GM18951 (cell line): ENCODE measurements at regions not wholly inside any gene's neighbourhood (a gene's known extent, or its start where the extent isn't known, plus 50 kb on each side); places are given as distances from the start of the nearest gene placed in this dataset.

Source experiments
- POLR2A ChIP-seq: IDR thresholded peaks from 4 replicates; pipeline ENCODE4 v1.6.1; 2011; ENCODE audit warnings: mild to moderate bottlenecking; ENCODE audit not compliant: insufficient read length, insufficient read depth; ENCODE audit errors: extremely low read depth
- in situ Hi-C: fragments of 300-500 bp; cut with MboI; formaldehyde crosslinking; loops from one replicate; pipeline ENCODE4 v1.12.0; 2022; ENCODE audit warnings: low sequenced_read_pairs, mixed read lengths, inconsistent platforms; ENCODE audit not compliant: unreplicated experiment

DNA sequence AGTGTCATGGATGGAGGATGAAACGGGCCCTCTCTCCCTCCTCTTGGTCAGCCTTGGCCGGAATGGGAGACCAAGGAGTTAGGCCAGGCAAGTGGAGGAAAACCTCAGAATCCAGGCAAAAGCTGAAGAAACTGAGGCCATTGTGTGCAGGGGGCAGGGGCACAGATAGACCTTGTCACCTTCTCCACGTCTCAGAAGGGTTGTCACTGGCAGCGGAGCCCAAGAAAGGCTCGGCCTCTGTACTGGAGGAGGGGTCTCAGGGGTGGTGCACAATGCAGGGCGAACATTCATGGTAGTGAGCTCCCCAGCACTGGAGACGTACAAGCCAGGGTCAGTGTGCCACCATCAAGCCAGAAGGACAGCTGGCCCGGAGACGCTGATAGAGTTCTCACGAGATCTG is 139.5 kb downstream of the CPZ start:
- in situ Hi-C loops, result no loop called here

DNA sequence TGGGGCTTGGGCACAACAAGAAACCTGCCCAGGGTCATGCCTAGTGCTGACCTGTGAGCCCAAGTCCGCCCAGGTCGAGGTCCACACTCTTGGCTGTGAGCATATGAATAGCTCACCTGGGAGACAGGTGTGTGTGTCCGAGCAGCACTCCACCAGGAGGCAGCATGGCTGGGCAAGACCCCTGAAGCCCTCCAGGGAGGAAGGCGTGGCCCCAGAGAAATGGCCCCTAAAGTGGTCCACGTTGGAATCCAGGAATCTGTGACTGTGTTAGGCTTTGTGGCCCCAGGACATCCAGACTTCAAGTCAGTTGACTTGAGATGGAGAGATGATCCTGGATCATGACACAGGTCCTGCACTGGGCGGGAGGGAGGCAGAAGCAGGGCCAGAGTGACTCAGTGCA is 138.8 kb downstream of the CPZ start:
- in situ Hi-C loops, result no loop called here
- TF ChIP-seq POLR2A, result no peak

More for the DNA sequence above, 139.5 kb downstream of the CPZ start:
- no peak for TF ChIP-seq POLR2A

DNA sequence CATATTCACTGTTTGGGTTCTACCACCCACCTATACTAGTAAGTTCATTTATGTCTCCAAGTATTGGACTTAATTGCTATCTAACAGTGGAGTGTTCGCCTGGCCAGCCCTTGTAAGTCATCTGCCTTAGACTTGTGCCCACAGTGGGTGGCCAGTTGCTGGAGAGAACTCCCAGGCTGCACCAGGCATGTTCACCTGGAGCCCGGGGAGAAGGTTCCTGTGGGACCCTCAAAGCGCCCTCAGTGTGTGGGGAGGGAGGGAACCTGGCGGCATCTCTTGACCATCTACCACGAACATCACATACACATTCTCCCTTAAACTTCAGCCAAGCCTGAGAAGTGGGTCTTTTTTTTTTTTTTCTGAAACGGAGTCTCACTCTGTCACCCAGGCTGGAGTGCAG is 138.1 kb downstream of the CPZ start:
- in situ Hi-C loops, result no loop called here
- TF ChIP-seq POLR2A, result no peak

DNA sequence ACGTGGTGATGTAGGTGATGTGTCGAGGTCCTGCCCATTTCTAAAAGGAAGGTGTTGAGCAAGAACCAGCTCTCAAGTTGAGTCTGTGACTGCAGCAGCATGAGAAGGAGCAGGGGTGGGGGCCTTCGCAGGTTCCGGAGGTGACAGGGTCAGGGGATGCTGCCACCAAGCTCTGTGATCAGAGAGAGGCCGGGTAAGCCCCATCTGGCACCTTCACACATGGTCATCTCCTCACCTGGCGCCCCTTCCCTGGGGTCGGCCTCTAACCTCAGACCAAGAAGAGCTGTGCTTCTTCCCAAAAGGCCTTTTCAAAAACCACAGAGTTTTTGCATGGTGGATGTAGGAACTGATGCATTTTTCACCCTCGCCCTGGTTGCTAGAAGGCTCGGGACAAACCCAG is 137.6 kb downstream of the CPZ start:
- in situ Hi-C loops, result no loop called here
- no peak for TF ChIP-seq POLR2A

DNA sequence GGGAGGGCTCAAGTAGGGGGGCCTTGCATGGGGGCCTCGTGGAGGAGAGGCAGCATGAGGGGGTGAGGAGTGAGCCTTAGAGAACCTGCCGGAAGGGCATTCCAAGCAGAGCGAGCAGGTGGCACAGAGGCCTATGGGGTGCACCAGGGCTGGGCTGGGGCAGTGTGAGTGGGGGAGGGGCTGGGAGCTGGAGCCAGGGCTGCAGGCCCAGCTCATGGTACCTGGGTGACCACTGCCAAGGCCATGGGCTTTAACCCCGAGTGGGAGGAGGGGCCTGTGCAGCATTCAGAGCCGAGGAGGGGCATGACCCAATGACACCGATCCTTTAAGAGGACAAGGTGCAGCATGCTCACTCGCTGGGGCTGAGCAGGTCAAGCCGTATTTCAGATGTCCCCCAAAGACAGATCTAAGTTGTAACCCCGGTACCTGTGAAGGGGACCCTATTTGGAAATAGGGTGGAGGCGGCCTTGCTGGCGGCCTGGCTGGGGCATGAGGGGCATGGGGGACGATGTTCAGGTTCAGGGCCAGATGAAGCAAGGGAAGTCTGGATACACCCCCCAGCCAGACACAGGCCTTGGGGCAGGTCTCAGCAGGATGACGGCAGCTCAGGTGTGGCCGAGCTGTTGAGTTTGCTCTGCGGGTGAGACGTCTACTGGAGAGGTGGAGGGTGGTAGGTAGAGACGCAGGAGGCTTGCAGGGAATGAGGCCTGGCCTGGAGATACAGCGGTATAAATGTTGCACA is 137.0 kb downstream of the CPZ start:
- in situ Hi-C loops, result no loop called here
- TF ChIP-seq POLR2A, result no peak

DNA sequence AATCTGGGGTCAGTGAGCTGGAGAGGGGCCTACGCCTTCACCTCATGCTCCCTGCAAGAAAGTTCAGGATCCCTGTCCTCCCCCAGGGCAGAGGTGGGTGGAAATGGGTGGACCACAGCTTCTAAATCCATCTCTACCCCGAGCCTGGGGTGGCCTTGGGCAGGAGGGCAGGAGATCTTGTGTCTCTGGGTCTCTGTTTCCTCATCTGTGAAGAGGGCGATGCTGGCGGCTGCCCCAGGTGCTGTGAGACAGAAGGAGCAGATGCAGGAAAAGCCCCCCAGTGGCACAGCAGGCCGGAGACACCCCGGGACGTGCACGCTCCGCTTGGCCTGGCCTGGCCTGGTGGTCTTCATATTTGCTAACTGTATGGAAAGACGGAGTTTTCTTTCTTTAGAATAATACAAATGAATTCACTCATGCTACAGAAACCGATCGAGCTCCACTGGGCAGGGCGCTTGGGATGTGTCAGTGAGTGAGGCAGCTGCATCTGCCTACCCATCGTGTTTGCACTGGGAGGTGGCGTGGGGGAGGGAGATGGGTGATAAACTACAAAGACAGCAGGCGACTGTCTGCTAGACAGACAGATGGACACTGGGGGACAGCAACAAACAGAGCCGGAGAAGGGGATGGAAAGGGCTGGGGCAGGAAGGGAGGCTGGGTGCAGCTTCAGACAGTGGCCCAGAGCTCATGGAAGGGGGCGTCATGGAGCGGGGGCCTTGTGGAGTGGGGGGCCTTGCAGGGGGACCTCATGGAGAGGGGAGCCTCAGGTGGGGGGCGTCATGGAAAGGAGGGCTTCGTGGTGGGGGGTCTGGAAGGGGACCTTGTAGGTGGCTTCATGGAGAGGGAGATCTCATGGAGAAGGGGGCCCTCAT is 136.2 kb downstream of the CPZ start:
- no peak for TF ChIP-seq POLR2A
- in situ Hi-C loops, result no loop called here

DNA sequence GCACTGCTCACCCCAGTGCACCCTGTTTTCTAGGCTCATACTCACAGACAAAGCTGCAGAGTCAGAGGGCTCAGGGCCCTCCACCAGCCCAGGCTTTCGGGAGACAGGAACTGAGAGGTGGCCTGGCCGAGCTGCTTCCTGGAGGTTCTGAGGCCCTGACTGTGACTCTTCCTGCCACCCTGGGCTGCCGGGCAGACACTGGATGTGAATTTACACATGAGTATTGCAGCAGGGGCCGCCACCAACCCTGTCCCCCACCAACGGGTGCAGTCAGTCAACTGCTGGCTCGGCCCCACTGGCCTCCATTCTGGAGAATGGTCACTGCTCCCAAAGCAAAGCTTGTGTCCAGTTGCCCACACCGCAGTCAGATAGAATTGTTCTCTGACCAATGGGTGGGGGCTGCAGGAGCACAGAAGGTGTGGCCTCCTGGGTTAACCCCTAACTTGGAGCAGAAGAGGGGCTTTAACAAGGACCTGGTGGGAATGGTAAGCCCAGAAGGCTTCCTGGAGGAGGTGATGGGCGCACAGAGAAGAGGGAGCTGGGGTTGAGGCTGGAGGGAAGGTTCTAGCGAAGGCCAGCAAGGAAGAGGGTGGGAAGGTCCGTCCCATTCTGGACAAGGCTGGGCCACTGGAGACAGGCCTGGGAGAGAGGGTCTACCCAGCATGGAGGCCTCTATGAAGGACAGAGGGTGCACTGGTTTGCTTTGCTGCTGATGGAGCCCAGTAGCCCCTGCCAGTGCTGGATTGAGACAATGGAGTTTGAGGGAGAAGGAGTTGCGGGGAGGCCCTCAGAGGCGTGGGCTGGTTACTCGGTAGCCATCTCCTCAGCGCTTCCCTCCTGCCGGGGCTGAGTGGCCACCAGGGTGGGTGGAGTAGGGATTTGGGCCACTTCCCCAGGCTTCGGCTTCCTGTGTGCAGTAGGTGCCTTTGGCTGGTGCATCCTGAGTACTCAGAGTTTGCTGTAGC is 135.3 kb downstream of the CPZ start:
- TF ChIP-seq POLR2A, result no peak
- in situ Hi-C loops, result no loop called here

DNA sequence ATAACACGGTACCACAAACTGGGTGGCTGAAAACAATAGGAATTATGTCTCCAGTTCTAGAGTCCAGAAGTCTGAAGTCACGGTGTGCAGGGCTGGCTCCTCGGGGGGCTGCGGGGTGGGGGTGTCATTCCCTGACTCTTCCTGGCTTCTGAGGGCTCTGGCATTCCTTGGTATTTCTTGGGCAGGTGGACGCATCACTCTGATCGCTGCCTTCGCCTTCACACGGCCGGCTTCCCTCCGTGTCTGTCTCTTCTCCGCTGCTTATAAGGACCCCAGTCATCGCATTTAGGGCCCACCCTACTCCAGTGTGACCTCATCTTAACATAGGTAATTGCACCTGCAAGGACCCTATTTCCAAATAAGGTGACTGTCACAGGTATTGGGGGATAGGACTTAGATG is 134.6 kb downstream of the CPZ start:
- in situ Hi-C loops, result no loop called here
- no peak for TF ChIP-seq POLR2A

DNA sequence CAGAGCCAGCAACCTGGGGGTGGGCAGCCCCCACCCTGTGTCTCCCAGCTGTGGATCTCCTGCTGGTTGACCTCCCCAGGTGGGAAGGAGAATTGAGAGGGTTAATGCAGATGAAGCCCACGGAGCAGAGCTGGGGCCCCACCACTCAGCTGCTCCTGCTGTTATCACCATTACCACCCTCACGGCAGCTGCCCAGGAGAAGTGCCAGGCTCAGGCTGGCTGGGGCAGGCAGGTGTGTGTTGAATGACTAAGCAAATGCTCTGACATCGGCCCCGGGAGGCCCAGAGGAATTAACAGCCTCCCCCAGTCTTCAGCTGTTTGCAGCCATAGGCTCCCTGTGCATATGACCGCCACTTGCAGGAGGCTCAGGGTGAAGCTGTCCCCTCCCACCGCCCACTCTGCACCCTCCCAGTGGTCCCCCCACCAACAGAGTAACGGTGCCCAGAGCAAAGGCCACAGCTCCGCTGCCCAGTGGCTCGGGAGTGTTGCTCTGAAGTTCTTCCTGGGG is 133.8 kb downstream of the CPZ start:
- no peak for TF ChIP-seq POLR2A

DNA sequence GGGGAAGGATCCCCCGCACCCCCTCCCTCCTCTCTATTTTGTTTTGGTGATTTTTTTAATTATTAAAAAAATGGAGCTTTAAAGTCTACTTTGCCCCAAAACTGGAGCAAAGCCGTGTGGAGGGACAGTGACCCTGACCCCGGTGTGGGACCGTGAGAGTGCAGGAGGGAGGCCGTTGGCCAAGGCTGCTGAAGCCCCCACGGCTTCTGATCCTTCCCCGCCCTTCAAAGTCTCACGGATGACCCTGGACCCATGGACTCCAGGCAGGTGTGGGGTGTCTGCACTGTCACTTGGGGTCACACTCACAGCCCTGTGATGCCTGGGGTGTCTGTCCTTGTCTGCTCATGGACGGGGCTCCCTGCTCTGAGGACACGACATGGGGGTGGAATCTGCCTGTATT is 133.3 kb downstream of the CPZ start:
- TF ChIP-seq POLR2A, result no peak
- in situ Hi-C loops, result no loop called here

More for the DNA sequence above, 133.8 kb downstream of the CPZ start:
- in situ Hi-C loops, result no loop called here

DNA sequence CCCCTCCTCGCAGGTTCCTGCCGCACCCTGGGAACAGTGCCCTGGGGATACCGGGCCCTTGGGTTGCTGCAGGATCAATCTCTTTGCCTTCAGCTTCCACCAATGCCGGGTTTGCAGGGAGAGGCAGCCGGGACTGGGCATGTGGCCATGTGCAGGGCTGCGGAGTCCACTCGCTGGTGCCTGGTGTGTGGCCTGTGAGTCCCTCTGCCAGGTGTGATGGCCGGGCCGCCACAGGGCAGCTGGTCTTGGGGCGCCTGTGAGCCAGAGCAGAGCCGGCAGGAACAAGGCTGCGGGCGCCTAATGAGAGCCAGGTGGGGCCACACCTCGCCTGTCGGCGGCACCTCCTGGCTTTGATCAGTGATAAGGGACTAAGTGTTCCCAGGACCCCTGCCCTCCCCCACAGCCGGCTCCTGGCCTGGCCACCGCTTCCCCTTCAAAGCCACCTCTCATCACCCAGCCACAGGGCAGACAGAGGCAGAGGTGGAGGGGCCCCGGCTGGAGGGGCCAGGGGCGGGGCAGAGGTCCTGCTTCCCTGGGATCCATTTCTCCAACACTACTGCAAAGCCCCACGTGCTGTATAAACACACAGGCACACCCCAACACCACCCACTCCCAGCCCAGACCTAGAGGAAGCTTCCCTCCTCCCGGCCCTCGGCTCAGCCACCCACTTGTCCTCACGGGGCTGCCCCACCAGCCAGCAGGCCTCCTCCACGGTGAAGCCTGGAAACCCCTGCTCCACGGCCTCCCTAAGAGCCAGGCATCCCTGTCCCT is 132.7 kb downstream of the CPZ start:
- TF ChIP-seq POLR2A, result no peak
- in situ Hi-C loops, result no loop called here

DNA sequence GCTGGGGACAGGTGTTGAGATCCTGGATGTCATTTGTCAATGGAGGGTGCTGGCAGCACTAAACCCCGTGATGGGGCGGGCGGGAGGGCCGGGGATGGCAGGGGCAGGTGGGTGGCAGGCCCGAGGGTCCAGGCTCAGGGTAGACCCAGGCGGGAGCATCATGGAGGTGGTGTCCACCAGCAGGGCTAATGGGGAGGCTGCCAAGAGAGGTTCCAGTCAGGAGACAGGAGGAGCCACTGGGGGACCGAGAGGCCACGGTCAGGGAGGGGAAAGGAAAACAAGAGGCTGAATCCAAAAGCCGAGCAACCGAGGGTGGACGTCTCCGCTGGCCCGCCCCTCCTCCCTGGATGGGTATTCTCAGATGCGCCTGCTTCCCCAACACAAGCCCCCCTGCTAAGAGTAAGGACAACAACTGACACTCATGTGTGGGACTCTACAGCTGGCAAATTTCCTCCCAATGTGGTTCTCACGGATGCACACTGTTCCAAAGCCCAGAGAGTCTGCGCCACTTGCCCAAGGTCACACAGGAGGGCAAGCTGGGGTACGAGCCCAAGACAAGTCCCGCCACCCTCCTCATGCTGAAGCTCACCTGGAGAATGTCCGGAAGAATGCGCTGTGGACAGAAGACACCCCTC is 132.0 kb downstream of the CPZ start:
- in situ Hi-C loops, result no loop called here
- no peak for TF ChIP-seq POLR2A
